HepG2 (cell line): ENCODE measurements at regions not wholly inside any gene's neighbourhood (a gene's known extent, or its start where the extent isn't known, plus 50 kb on each side); places are given as distances from the start of the nearest gene placed in this dataset.

ENCODE experiments used
- ATAC-seq: fragments of 200-7000 bp; cut with Tn5 transposase; 3 replicates; pipeline ENCODE4 v1.9.1; 2020; ENCODE audit warnings: mild to moderate bottlenecking, moderate library complexity
- BruUV-seq: library from RNA; stranded (reverse); fragments of 400-500 nt; replicated peaks from 2 replicates; lab custom pipeline; 2021; lab: Mats Ljungman, UMichigan
- CTCF ChIA-PET: fragments of 300-600 bp; formaldehyde crosslinking; extraction: SDS; loops from one replicate; lab custom pipeline; 2021; ENCODE audit warnings: low total read pairs, inconsistent platforms, low intra/inter-chr PET ratio; lab: Yijun Ruan, JAX
- POLR2A ChIA-PET: fragments of 350-600 bp; sonication (Branson Sonifier 250); formaldehyde crosslinking; loops from one replicate; lab custom pipeline; 2020; ENCODE audit warnings: antibody characterized with exemption, inconsistent platforms; lab: Yijun Ruan, JAX
- DNase-seq: peaks from one replicate; pipeline ENCODE4 v3.0.0-alpha.2; 2015; ENCODE audit warnings: low spot score
- FAIRE-seq: peaks from 3 replicates; lab custom pipeline; 2011; peaks lifted over from hg19 to GRCh38; lab: Jason Lieb, UNC
- H2AFZ ChIP-seq: one replicate; pipeline ENCODE4 v1.6.1; 2011; ENCODE audit warnings: low read length, inconsistent platforms
- H3K27ac ChIP-seq: fragments of 300-600 bp; 3 replicates; pipeline ENCODE4 v1.8.0; 2011; ENCODE audit warnings: mixed run types, mild to moderate bottlenecking, mixed read lengths, low read length, inconsistent platforms; ENCODE audit not compliant: insufficient read depth; ENCODE audit errors: extremely low read length
- H3K27me3 ChIP-seq, 2 experiments: fragments of 200-600 bp in 1 of 2; 2 replicates in 1 of 2; 3 replicates in 1 of 2; pipeline versions ENCODE4 v1.6.0 to v1.8.0; 2011; ENCODE audit warnings: low read length in 2 of 2, mild to moderate bottlenecking in 2 of 2, moderate library complexity in 2 of 2, inconsistent platforms in 1 of 2; ENCODE audit not compliant: insufficient read depth in 2 of 2, control insufficient read depth in 1 of 2
- H3K36me3 ChIP-seq, 2 experiments: fragments of 200-600 bp in 1 of 2; replicated peaks in 1 of 2; 2 replicates in 1 of 2; 3 replicates in 1 of 2; pipeline versions ENCODE4 v1.5.1 to v1.8.0; 2011; ENCODE audit warnings: low read length in 2 of 2, inconsistent platforms in 1 of 2; ENCODE audit not compliant: insufficient read depth in 2 of 2, control insufficient read depth in 1 of 2
- H3K4me1 ChIP-seq: 2 replicates; pipeline ENCODE4 v1.5.1; 2012; ENCODE audit warnings: low read length, inconsistent platforms; ENCODE audit not compliant: insufficient read depth
- H3K4me2 ChIP-seq: 2 replicates; pipeline ENCODE4 v1.6.0; 2011; ENCODE audit warnings: low read depth, low read length, inconsistent platforms
- H3K4me3 ChIP-seq, 3 experiments: fragments of 200-600 bp in 1 of 3; sonication (generic), shearing (Covaris generic) in 1 of 3; replicated peaks in 1 of 3; 2 replicates each; pipeline ENCODE4 v1.5.1; 2011 to 2016; ENCODE audit warnings: low read length in 3 of 3, inconsistent platforms in 2 of 3, low read depth in 2 of 3, mild to moderate bottlenecking in 2 of 3, control low read depth in 1 of 3, mixed read lengths in 1 of 3; ENCODE audit not compliant: insufficient read depth in 1 of 3
- H3K79me2 ChIP-seq: one replicate; pipeline ENCODE4 v1.6.1; 2011; ENCODE audit warnings: low read length, inconsistent platforms; ENCODE audit not compliant: insufficient read depth
- H3K9ac ChIP-seq: 2 replicates; pipeline ENCODE4 v1.6.0; 2011; ENCODE audit warnings: mild to moderate bottlenecking, low read depth, low read length, inconsistent platforms; ENCODE audit not compliant: insufficient read depth
- H3K9me3 ChIP-seq: 2 replicates; pipeline ENCODE4 v1.5.1; 2012; ENCODE audit warnings: mild to moderate bottlenecking, low read length
- H4K20me1 ChIP-seq: 2 replicates; pipeline ENCODE4 v1.6.0; 2011; ENCODE audit warnings: inconsistent platforms, mild to moderate bottlenecking, low read length, moderate library complexity; ENCODE audit not compliant: insufficient read depth
- DZIP1 ChIP-seq: sonication (generic); formaldehyde crosslinking; IDR thresholded peaks from 2 replicates; pipeline ENCODE4 v1.5.0; 2020; ENCODE audit warnings: mild to moderate bottlenecking, missing genetic modification reagents
- HHEX ChIP-seq: IDR thresholded peaks from 2 replicates; pipeline ENCODE4 v1.6.1; 2016; ENCODE audit warnings: control low read depth
- HMGA1 ChIP-seq: sonication (generic); formaldehyde crosslinking; conservative IDR thresholded peaks from 2 replicates; pipeline ENCODE4 v1.4.0; 2020; ENCODE audit warnings: missing genetic modification reagents
- MAFG ChIP-seq: sonication (generic); formaldehyde crosslinking; IDR thresholded peaks from 2 replicates; pipeline ENCODE4 v1.5.1; 2020; ENCODE audit warnings: mild to moderate bottlenecking, missing genetic modification reagents
- SALL1 ChIP-seq: sonication (generic); formaldehyde crosslinking; IDR thresholded peaks from 2 replicates; pipeline ENCODE4 v1.8.0; 2022; ENCODE audit warnings: mild to moderate bottlenecking, missing genetic modification reagents
- SKIL ChIP-seq: sonication (generic); formaldehyde crosslinking; IDR thresholded peaks from 2 replicates; pipeline ENCODE4 v1.8.0; 2022; ENCODE audit warnings: missing genetic modification reagents, mild to moderate bottlenecking, moderate library complexity, borderline replicate concordance
- ZBTB39 ChIP-seq: sonication (generic); formaldehyde crosslinking; IDR thresholded peaks from 2 replicates; pipeline ENCODE4 v1.5.0; 2020; ENCODE audit warnings: missing genetic modification reagents
- ZHX1 ChIP-seq: sonication (generic); formaldehyde crosslinking; IDR thresholded peaks from 2 replicates; pipeline ENCODE4 v1.8.1; 2022; ENCODE audit warnings: low read depth, mild to moderate bottlenecking, missing genetic modification reagents
- ZNF891 ChIP-seq: sonication (generic); formaldehyde crosslinking; IDR thresholded peaks from 2 replicates; pipeline ENCODE4 v1.5.0; 2020; ENCODE audit warnings: mild to moderate bottlenecking, missing genetic modification reagents
- WGBS: methylation state at CpG from one replicate; pipeline ENCODE4 v1.1.6; 2017; ENCODE audit warnings: low lambda C conversion rate; 5-methylcytosine and 5-hydroxymethylcytosine counted together
- in situ Hi-C: cut with HindIII; loops from 2 replicates; pipeline ENCODE4 v1.10.0; 2017; ENCODE audit warnings: low pct_unique_long_range_greater_than_20kb; ENCODE audit not compliant: extremely low pct_ligation_motif_present
- intact Hi-C: fragments of 100-400 bp; cut with micrococcal nuclease; formaldehyde crosslinking; loops from one replicate; pipeline ENCODE4 v1.10.0; 2022; ENCODE audit not compliant: unreplicated experiment

- intact Hi-C loops = no loop called here
- H3K4me1 ChIP-seq = no peaks in the 10 kb centered on the region
- no peak for ATAC-seq
- H3K4me3 ChIP-seq = no peak overlapping the region
- 9% methylated on average over 2 of the region's 2 CpGs for WGBS
- CTCF ChIA-PET = no interaction called here
- H3K27me3 ChIP-seq = no peaks in the 10 kb centered on the region
- no peak overlapping the region for H3K27ac ChIP-seq
- no peak overlapping the region for H3K4me2 ChIP-seq
- POLR2A ChIA-PET = no interaction called here
- H3K36me3 ChIP-seq = no peaks in the 10 kb centered on the region
- no peak overlapping the region for H3K9ac ChIP-seq
- H2AFZ ChIP-seq = no peak overlapping the region
- in situ Hi-C loops = no loop called here
- no peaks in the 10 kb centered on the region for H3K9me3 ChIP-seq
- BruUV-seq = no TSS peak
- H4K20me1 ChIP-seq = no peaks in the 10 kb centered on the region
- FAIRE-seq = no peak
- DNase-seq = no peak
- no peaks in the 10 kb centered on the region for H3K79me2 ChIP-seq
- TF ChIP-seq HMGA1 (no peak), MAFG (CRISPR knock-in tag) (no peak)
Observed at GRCh38 chr11:88035271-88035670, 140.0 kb downstream of the RAB38 start.

GRCh38 chr11:88017666-88018065, 157.6 kb downstream of the RAB38 start:
- no peaks in the 10 kb centered on the region for H3K79me2 ChIP-seq
- no peak for FAIRE-seq
- H3K9me3 ChIP-seq = no peaks in the 10 kb centered on the region

More at GRCh38 chr11:88017666-88018065, 157.6 kb downstream of the RAB38 start:
- H3K27me3 ChIP-seq = no peaks in the 10 kb centered on the region; a peak in 1 of 5 replicates
- H4K20me1 ChIP-seq = no peaks in the 10 kb centered on the region
- H3K4me2 ChIP-seq = no peak overlapping the region
- POLR2A ChIA-PET = no interaction called here
- no peaks in the 10 kb centered on the region for H3K4me1 ChIP-seq
- intact Hi-C loops = no loop called here
- no peak for DNase-seq
- ATAC-seq = no peak
- no peak overlapping the region for H3K9ac ChIP-seq
- no peak for TF ChIP-seq ZNF891 (CRISPR knock-in tag)
- no peak for TF ChIP-seq ZHX1
- TF ChIP-seq SALL1 (CRISPR knock-in tag) = no peak
- no peak for TF ChIP-seq ZBTB39 (CRISPR knock-in tag)
- no peak for TF ChIP-seq DZIP1 (CRISPR knock-in tag)
- no peak for TF ChIP-seq SKIL (CRISPR knock-in tag)
- TF ChIP-seq HHEX (CRISPR knock-in tag) = no peak
- in situ Hi-C loops = loop anchor here (25.0 kb wide), 1 partner anchor 520 kb away; no protein-coding TSS in a partner anchor
- CTCF ChIA-PET = no interaction called here
- H3K36me3 ChIP-seq = no peaks in the 10 kb centered on the region
- no peak overlapping the region for H2AFZ ChIP-seq
- H3K4me3 ChIP-seq = no peak overlapping the region
- WGBS = 21% methylated on average over 4 of the region's 4 CpGs
- no TSS peak for BruUV-seq
- H3K27ac ChIP-seq = no peak overlapping the region
